ENCODE measurements at regions not wholly inside any gene's neighbourhood (a gene's known extent, or its start where the extent isn't known, plus 50 kb on each side); places are given as distances from the start of the nearest gene placed in this dataset.

DNA sequence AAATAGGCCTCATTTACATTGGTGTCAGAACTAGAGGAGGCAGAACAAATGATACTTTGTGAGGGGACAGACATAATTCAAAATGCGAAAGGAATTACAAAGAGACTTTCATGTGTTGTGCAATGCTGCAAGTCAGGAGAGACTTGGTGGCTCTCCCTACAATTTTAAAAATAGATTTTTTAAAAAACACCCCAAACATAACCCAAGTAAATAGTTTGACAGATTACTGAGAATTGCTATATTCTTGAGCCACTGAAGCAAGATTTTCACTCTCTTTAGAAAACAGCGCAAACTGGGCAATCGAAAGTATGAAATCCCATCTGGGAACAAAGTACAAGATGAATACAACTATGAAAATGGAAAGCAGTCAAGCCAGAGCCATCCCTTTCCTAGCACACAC, 126.3 kb upstream of the NPY start:
- RAD21 ChIA-PET (ENCODE audit: low non-redundant PET in 1 of 2, low total read pairs in 2 of 2, uncharacterized antibody in 2 of 2, unreplicated experiment in 2 of 2): no interaction called here

DNA sequence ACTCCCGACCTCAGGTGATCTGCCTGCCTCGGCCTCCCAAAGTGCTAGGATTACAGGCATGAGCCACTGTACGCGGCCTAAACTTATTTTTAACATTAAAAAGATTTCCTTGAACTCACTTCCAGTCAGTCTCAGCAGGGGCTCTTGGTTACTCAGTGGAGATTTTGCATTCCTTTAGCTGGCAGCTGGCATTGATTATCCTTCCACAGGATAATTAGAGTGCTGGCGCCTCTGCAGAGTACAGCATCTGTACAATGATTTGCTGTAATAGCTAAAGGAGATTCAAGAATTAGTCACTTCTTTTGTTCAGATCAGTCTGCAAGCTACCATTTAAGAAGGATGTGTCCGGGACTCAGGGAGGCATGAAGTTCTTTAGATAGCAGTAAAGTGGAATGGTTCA, 125.0 kb upstream of the NPY start:
- CTCF ChIA-PET: no interaction called here

More for the DNA sequence above, 126.3 kb upstream of the NPY start:
- Histone ChIP-seq H3K79me2 (ENCODE audit: insufficient read depth, low read length) (no peaks in the 10 kb centered on the region), H3K4me3 (replicated peaks in 1 of 2; ENCODE audit: low read depth in 1 of 2, low read length in 2 of 2) (no peak overlapping the region), H3K27me3 (ENCODE audit: insufficient read depth, low read length) (no peaks in the 10 kb centered on the region), H3K9me2 (ENCODE audit: insufficient read depth) (no peaks in the 10 kb centered on the region), H3K27ac (ENCODE audit: low read depth, low read length) (no peak overlapping the region), H3K4me1 (ENCODE audit: control insufficient read depth in 1 of 2, insufficient read depth in 2 of 2, low read length in 2 of 2) (no peaks in the 10 kb centered on the region), H3K9me3 (ENCODE audit: control insufficient read depth in 1 of 2, insufficient read depth in 1 of 2, low read depth in 1 of 2, low read length in 2 of 2) (no peaks in the 10 kb centered on the region), H4K20me1 (ENCODE audit: insufficient read depth) (no peaks in the 10 kb centered on the region), H2AFZ (ENCODE audit: low read depth, low read length, poor library complexity, severe bottlenecking) (no peak overlapping the region), H3K4me2 (ENCODE audit: low read length) (no peak overlapping the region), H3K9ac (ENCODE audit: low read length) (no peak overlapping the region), H3K36me3 (ENCODE audit: control insufficient read depth in 1 of 2, insufficient read depth in 2 of 2, low read length in 2 of 2) (no peaks in the 10 kb centered on the region)
- ChIA-PET CTCF (no interaction called here), POLR2A (no interaction called here)
- BruUV-seq (replicated peaks): no TSS peak
- TF ChIP-seq YY1 (IDR thresholded peaks at IDR 0.05; ENCODE audit: extremely low read depth, insufficient replicate concordance, low read depth, low read length): no peak
- TF ChIP-seq, protein P1, sequence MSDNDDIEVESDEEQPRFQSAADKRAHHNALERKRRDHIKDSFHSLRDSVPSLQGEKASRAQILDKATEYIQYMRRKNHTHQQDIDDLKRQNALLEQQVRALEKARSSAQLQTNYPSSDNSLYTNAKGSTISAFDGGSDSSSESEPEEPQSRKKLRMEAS (IDR thresholded peaks at IDR 0.05): no peak
- TF ChIP-seq, protein P2, sequence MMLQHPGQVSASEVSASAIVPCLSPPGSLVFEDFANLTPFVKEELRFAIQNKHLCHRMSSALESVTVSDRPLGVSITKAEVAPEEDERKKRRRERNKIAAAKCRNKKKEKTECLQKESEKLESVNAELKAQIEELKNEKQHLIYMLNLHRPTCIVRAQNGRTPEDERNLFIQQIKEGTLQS (IDR thresholded peaks at IDR 0.05): no peak
- TF ChIP-seq SP1 (IDR thresholded peaks at IDR 0.05; ENCODE audit: low read depth): no peak
- TF ChIP-seq RAD21 (IDR thresholded peaks at IDR 0.05; ENCODE audit: low read depth): no peak
- TF ChIP-seq EZH2 (IDR thresholded peaks at IDR 0.05): no peak
- no peak for TF ChIP-seq CEBPB (IDR thresholded peaks at IDR 0.05; ENCODE audit: low read depth)
- no peak for TF ChIP-seq ZNF274 (IDR thresholded peaks at IDR 0.05; ENCODE audit: low read depth, low read length)
- TF ChIP-seq POLR2AphosphoS5 (IDR thresholded peaks at IDR 0.05; ENCODE audit: low read depth, low read length): no peak
- intact Hi-C loops (cut with micrococcal nuclease): no loop called here
- DNase-seq (ENCODE audit: low read depth, low spot score) (no peak), ATAC-seq (no peak)

More for the DNA sequence above, 125.0 kb upstream of the NPY start:
- Histone ChIP-seq H3K4me3 (replicated peaks in 1 of 2; ENCODE audit: low read depth in 1 of 2, low read length in 2 of 2) (no peak overlapping the region), H3K36me3 (ENCODE audit: control insufficient read depth in 1 of 2, insufficient read depth in 2 of 2, low read length in 2 of 2) (no peaks in the 10 kb centered on the region), H4K20me1 (ENCODE audit: insufficient read depth) (no peaks in the 10 kb centered on the region), H2AFZ (ENCODE audit: low read depth, low read length, poor library complexity, severe bottlenecking) (no peak overlapping the region), H3K79me2 (ENCODE audit: insufficient read depth, low read length) (no peaks in the 10 kb centered on the region), H3K27ac (ENCODE audit: low read depth, low read length) (no peak overlapping the region), H3K4me2 (ENCODE audit: low read length) (no peak overlapping the region), H3K9me2 (ENCODE audit: insufficient read depth) (no peaks in the 10 kb centered on the region), H3K4me1 (ENCODE audit: control insufficient read depth in 1 of 2, insufficient read depth in 2 of 2, low read length in 2 of 2) (no peaks in the 10 kb centered on the region), H3K27me3 (ENCODE audit: insufficient read depth, low read length) (no peaks in the 10 kb centered on the region), H3K9me3 (ENCODE audit: control insufficient read depth in 1 of 2, insufficient read depth in 1 of 2, low read depth in 1 of 2, low read length in 2 of 2) (no peaks in the 10 kb centered on the region), H3K9ac (ENCODE audit: low read length) (no peak overlapping the region)
- TF ChIP-seq JUND (IDR thresholded peaks at IDR 0.05) (no peak), RAD21 (IDR thresholded peaks at IDR 0.05; ENCODE audit: low read depth) (no peak), CEBPB (IDR thresholded peaks at IDR 0.05; ENCODE audit: low read depth) (no peak), ZNF274 (IDR thresholded peaks at IDR 0.05; ENCODE audit: low read depth, low read length) (no peak), EZH2phosphoT487 (IDR thresholded peaks at IDR 0.05; ENCODE audit: borderline replicate concordance) (no peak), SIN3A (IDR thresholded peaks at IDR 0.05; ENCODE audit: low read depth) (no peak), ZFX (IDR thresholded peaks at IDR 0.05) (no peak), EZH2 (IDR thresholded peaks at IDR 0.05) (no peak), EGR1 (IDR thresholded peaks at IDR 0.05; ENCODE audit: low read depth) (no peak)
- TF ChIP-seq, protein P2 (IDR thresholded peaks at IDR 0.05): no peak
- TF ChIP-seq, protein P3, sequence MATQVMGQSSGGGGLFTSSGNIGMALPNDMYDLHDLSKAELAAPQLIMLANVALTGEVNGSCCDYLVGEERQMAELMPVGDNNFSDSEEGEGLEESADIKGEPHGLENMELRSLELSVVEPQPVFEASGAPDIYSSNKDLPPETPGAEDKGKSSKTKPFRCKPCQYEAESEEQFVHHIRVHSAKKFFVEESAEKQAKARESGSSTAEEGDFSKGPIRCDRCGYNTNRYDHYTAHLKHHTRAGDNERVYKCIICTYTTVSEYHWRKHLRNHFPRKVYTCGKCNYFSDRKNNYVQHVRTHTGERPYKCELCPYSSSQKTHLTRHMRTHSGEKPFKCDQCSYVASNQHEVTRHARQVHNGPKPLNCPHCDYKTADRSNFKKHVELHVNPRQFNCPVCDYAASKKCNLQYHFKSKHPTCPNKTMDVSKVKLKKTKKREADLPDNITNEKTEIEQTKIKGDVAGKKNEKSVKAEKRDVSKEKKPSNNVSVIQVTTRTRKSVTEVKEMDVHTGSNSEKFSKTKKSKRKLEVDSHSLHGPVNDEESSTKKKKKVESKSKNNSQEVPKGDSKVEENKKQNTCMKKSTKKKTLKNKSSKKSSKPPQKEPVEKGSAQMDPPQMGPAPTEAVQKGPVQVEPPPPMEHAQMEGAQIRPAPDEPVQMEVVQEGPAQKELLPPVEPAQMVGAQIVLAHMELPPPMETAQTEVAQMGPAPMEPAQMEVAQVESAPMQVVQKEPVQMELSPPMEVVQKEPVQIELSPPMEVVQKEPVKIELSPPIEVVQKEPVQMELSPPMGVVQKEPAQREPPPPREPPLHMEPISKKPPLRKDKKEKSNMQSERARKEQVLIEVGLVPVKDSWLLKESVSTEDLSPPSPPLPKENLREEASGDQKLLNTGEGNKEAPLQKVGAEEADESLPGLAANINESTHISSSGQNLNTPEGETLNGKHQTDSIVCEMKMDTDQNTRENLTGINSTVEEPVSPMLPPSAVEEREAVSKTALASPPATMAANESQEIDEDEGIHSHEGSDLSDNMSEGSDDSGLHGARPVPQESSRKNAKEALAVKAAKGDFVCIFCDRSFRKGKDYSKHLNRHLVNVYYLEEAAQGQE (IDR thresholded peaks at IDR 0.05; ENCODE audit: low read depth): no peak
- TF ChIP-seq, protein P1 (IDR thresholded peaks at IDR 0.05): no peak
- intact Hi-C loops (cut with micrococcal nuclease): no loop called here
- ChIA-PET POLR2A (no interaction called here), RAD21 (ENCODE audit: low non-redundant PET in 1 of 2, low total read pairs in 2 of 2, uncharacterized antibody in 2 of 2, unreplicated experiment in 2 of 2) (no interaction called here)
- ATAC-seq (no peak), DNase-seq (ENCODE audit: low read depth, low spot score) (no peak)
- no TSS peak for BruUV-seq (replicated peaks)
